PFSK-1 (cell line): ENCODE measurements at regions not wholly inside any gene's neighbourhood (a gene's known extent, or its start where the extent isn't known, plus 50 kb on each side); places are given as distances from the start of the nearest gene placed in this dataset.

Source experiments
- FOXP2 ChIP-seq: optimal IDR thresholded peaks from 2 replicates; pipeline ENCODE3; 2011; ENCODE audit warnings: borderline replicate concordance, control low read depth, inconsistent platforms; ENCODE audit not compliant: insufficient read depth; ENCODE audit errors: extremely low read length, extremely low read depth
- POLR2AphosphoS5 ChIP-seq: IDR thresholded peaks from 2 replicates; pipeline ENCODE4 v1.6.1; 2012; ENCODE audit warnings: low read depth, mild to moderate bottlenecking, control low read depth, low read length, moderate library complexity
- REST ChIP-seq, 2 experiments: IDR thresholded peaks; 2 replicates each; pipeline versions ENCODE4 v1.6.1 to v1.8.0; 2011 to 2012; ENCODE audit warnings: low read depth in 2 of 2, low read length in 2 of 2, control low read depth in 1 of 2, inconsistent platforms in 1 of 2, mild to moderate bottlenecking in 1 of 2, moderate library complexity in 1 of 2; ENCODE audit not compliant: insufficient read depth in 1 of 2
- SIN3A ChIP-seq: IDR thresholded peaks from 2 replicates; pipeline ENCODE4 v1.6.1; 2012; ENCODE audit warnings: mild to moderate bottlenecking, low read length, moderate library complexity, borderline replicate concordance; ENCODE audit not compliant: insufficient read depth

- TF ChIP-seq REST (IDR thresholded peaks at IDR 0.05; ENCODE audit: insufficient read depth in 1 of 2, low read depth in 2 of 2, low read length in 2 of 2) (no peak), POLR2AphosphoS5 (no peak), SIN3A (no peak), FOXP2 (no peak)
Measured at GRCh38 chr12:11584221-11584855, 65.1 kb upstream of the ETV6 start.
